GM23338 (cell line): ENCODE measurements at regions not wholly inside any gene's neighbourhood (a gene's known extent, or its start where the extent isn't known, plus 50 kb on each side); places are given as distances from the start of the nearest gene placed in this dataset.
A peak's percentile ranks its signal among the peaks of the same experiment; 100 is the strongest.

ENCODE experiments used
- ATAC-seq: fragments of 200-7000 bp; cut with Tn5 transposase; 3 replicates; pipeline ENCODE4 v1.9.1; 2020
- DNase-seq: peaks from one replicate; pipeline ENCODE4 v3.0.0-alpha.2; 2015; ENCODE audit warnings: low spot score
- H2AFZ ChIP-seq: fragments of 200-600 bp; sonication (generic); 2 replicates; pipeline ENCODE4 v1.8.0; 2016; ENCODE audit warnings: antibody characterized with exemption, mild to moderate bottlenecking, moderate library complexity
- H3F3A ChIP-seq: fragments of 200-600 bp; sonication (generic); replicated peaks from 2 replicates; pipeline ENCODE4 v1.8.0; 2017; ENCODE audit warnings: antibody characterized with exemption, mixed run types, low read depth
- H3K27ac ChIP-seq: fragments of 200-600 bp; sonication (generic); 2 replicates; pipeline ENCODE4 v1.6.1; 2016; ENCODE audit warnings: low read depth
- H3K27me3 ChIP-seq: fragments of 200-600 bp; sonication (generic); 2 replicates; pipeline ENCODE4 v1.8.0; 2016; ENCODE audit warnings: mild to moderate bottlenecking, mixed run types, moderate library complexity; ENCODE audit not compliant: insufficient read depth
- H3K36me3 ChIP-seq: fragments of 200-600 bp; sonication (generic); 2 replicates; pipeline ENCODE4 v1.8.0; 2016; ENCODE audit warnings: mild to moderate bottlenecking; ENCODE audit not compliant: insufficient read depth
- H3K4me1 ChIP-seq: fragments of 200-600 bp; sonication (generic); 2 replicates; pipeline ENCODE4 v1.8.0; 2016; ENCODE audit warnings: mild to moderate bottlenecking, moderate library complexity; ENCODE audit not compliant: insufficient read depth
- H3K4me2 ChIP-seq: fragments of 200-600 bp; sonication (generic); 2 replicates; pipeline ENCODE4 v1.7.1; 2017; ENCODE audit warnings: mixed run types
- H3K4me3 ChIP-seq: fragments of 200-600 bp; sonication (generic); 2 replicates; pipeline ENCODE4 v1.6.1; 2016; ENCODE audit warnings: mixed run types
- H3K79me2 ChIP-seq: fragments of 200-600 bp; sonication (generic); replicated peaks from 2 replicates; pipeline ENCODE4 v1.8.0; 2017; ENCODE audit warnings: mild to moderate bottlenecking; ENCODE audit not compliant: insufficient read depth
- H3K9me2 ChIP-seq: fragments of 200-600 bp; sonication (generic); 2 replicates; pipeline ENCODE4 v1.8.0; 2017; ENCODE audit not compliant: insufficient read depth
- H4K20me1 ChIP-seq: fragments of 200-600 bp; sonication (generic); replicated peaks from 2 replicates; pipeline ENCODE4 v1.8.0; 2017; ENCODE audit warnings: mild to moderate bottlenecking; ENCODE audit not compliant: insufficient read depth
- H3K27ac Mint-ChIP-seq: 2 replicates; pipeline ENCODE4 v1.8.0; 2020; ENCODE audit warnings: inconsistent platforms, mild to moderate bottlenecking, moderate library complexity, mixed read lengths
- H3K27me3 Mint-ChIP-seq: 3 replicates; pipeline ENCODE4 v1.8.0; 2022; ENCODE audit warnings: low read depth, mild to moderate bottlenecking, moderate library complexity, mixed read lengths, inconsistent platforms; ENCODE audit not compliant: insufficient read depth, poor library complexity
- H3K36me3 Mint-ChIP-seq: 3 replicates; pipeline ENCODE4 v1.8.0; 2021; ENCODE audit warnings: low read depth, mild to moderate bottlenecking, inconsistent platforms, moderate library complexity, mixed read lengths
- H3K4me1 Mint-ChIP-seq: 3 replicates; pipeline ENCODE4 v1.8.0; 2020; ENCODE audit warnings: mild to moderate bottlenecking, inconsistent platforms, mixed read lengths
- H3K4me3 Mint-ChIP-seq: 3 replicates; pipeline ENCODE4 v1.8.0; 2021; ENCODE audit warnings: moderate library complexity, mild to moderate bottlenecking, inconsistent platforms, mixed read lengths
- H3K9me3 Mint-ChIP-seq: 3 replicates; pipeline ENCODE4 v1.8.0; 2020; ENCODE audit warnings: moderate library complexity, mild to moderate bottlenecking, inconsistent platforms, mixed read lengths
- CREB1 ChIP-seq: fragments of 250-450 bp; sonication (Bioruptor Pico); IDR thresholded peaks from 2 replicates; pipeline ENCODE4 v1.5.0; 2020; ENCODE audit warnings: low read depth, mild to moderate bottlenecking, moderate library complexity
- EZH2 ChIP-seq: fragments of 200-600 bp; sonication (generic); IDR thresholded peaks from one replicate; pipeline ENCODE4 v1.8.0; 2017; ENCODE audit warnings: antibody characterized with exemption, mild to moderate bottlenecking, low read depth; ENCODE audit not compliant: unreplicated experiment
- EZH2phosphoT487 ChIP-seq: fragments of 200-600 bp; sonication (generic); IDR thresholded peaks from one replicate; pipeline ENCODE4 v1.8.1; 2018; ENCODE audit warnings: antibody characterized with exemption; ENCODE audit not compliant: unreplicated experiment
- JUNB ChIP-seq: IDR thresholded peaks from one replicate; pipeline ENCODE4 v1.6.1; 2016; ENCODE audit warnings: antibody characterized with exemption; ENCODE audit not compliant: unreplicated experiment
- NANOG ChIP-seq: IDR thresholded peaks from 2 replicates; pipeline ENCODE4 v1.6.1; 2016; ENCODE audit warnings: antibody characterized with exemption, borderline replicate concordance
- POLR2AphosphoS5 ChIP-seq: IDR thresholded peaks from 2 replicates; pipeline ENCODE4 v1.6.1; 2016; ENCODE audit warnings: antibody characterized with exemption, low read depth
- STAT1 ChIP-seq: IDR thresholded peaks from one replicate; pipeline ENCODE4 v1.6.1; 2016; ENCODE audit warnings: antibody characterized with exemption; ENCODE audit not compliant: unreplicated experiment
- ZNF114 ChIP-seq: fragments of 250-450 bp; sonication (Bioruptor Pico); IDR thresholded peaks from 2 replicates; pipeline ENCODE4 v1.5.0; 2020; ENCODE audit warnings: mild to moderate bottlenecking, moderate library complexity
- ZNF331 ChIP-seq: fragments of 250-450 bp; sonication (Bioruptor Pico); IDR thresholded peaks from 2 replicates; pipeline ENCODE4 v1.5.0; 2020; ENCODE audit warnings: low read depth, mild to moderate bottlenecking, moderate library complexity
- TF ChIP-seq, protein P1 (sequence below): fragments of 250-450 bp; sonication (Bioruptor Pico); IDR thresholded peaks from 2 replicates; pipeline ENCODE4 v1.5.0; 2020; ENCODE audit warnings: mild to moderate bottlenecking, moderate library complexity
- TF ChIP-seq, protein P2 (sequence below): IDR thresholded peaks from 2 replicates; pipeline ENCODE4 v1.6.1; 2016; ENCODE audit warnings: antibody characterized with exemption
- TF ChIP-seq, protein P3 (sequence below): IDR thresholded peaks from one replicate; pipeline ENCODE4 v1.6.1; 2018; ENCODE audit warnings: antibody characterized with exemption; ENCODE audit not compliant: unreplicated experiment
- TF ChIP-seq, protein P4 (sequence below), 2 experiments: fragments of 200-600 bp in 1 of 2; sonication (generic) in 1 of 2; conservative IDR thresholded peaks; 2 replicates each; pipeline versions ENCODE4 v1.5.1 to v1.6.1; 2016 to 2017; ENCODE audit warnings: antibody characterized with exemption in 2 of 2, low read depth in 2 of 2, mild to moderate bottlenecking in 2 of 2, moderate library complexity in 1 of 2

DNA sequence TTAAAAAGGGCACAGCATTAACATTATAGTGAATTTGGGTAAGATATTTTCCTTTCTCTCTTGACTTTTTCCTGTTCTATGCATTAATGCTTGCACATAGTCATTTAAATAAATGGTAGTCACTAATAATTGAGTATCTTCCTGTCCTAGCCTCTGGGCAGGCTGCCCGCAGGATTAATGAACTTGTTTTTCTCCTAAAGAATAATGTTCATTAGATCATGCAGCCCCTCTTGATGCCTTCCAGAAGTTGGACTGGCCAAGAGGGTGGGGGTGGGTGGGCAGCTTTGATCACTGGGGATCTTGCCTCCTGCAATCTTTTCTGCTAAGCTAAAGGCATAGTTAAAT is 514.5 kb upstream of the CDH2 start:
- Mint-ChIP-seq H3K36me3 (peaks cover 3% of the 10 kb centered on the region; the same call in 2 of the 3 replicates), H3K27ac (no peak overlapping the region), H3K27me3 (peaks cover 3% of the 10 kb centered on the region), H3K4me1 (peaks cover 33% of the 10 kb centered on the region), H3K4me3 (no peak overlapping the region), H3K9me3 (no peaks in the 10 kb centered on the region)
- peak overlapping the region; percentile 33 for H3K4me2 ChIP-seq
- no peaks in the 10 kb centered on the region for H3F3A ChIP-seq
- H3K27me3 ChIP-seq = no peaks in the 10 kb centered on the region
- DNase-seq = no peak
- H3K36me3 ChIP-seq = no peaks in the 10 kb centered on the region
- no peak for ATAC-seq
- H3K4me1 ChIP-seq = peaks cover 35% of the 10 kb centered on the region
- H3K27ac ChIP-seq = no peak overlapping the region
- TF ChIP-seq, protein P1, sequence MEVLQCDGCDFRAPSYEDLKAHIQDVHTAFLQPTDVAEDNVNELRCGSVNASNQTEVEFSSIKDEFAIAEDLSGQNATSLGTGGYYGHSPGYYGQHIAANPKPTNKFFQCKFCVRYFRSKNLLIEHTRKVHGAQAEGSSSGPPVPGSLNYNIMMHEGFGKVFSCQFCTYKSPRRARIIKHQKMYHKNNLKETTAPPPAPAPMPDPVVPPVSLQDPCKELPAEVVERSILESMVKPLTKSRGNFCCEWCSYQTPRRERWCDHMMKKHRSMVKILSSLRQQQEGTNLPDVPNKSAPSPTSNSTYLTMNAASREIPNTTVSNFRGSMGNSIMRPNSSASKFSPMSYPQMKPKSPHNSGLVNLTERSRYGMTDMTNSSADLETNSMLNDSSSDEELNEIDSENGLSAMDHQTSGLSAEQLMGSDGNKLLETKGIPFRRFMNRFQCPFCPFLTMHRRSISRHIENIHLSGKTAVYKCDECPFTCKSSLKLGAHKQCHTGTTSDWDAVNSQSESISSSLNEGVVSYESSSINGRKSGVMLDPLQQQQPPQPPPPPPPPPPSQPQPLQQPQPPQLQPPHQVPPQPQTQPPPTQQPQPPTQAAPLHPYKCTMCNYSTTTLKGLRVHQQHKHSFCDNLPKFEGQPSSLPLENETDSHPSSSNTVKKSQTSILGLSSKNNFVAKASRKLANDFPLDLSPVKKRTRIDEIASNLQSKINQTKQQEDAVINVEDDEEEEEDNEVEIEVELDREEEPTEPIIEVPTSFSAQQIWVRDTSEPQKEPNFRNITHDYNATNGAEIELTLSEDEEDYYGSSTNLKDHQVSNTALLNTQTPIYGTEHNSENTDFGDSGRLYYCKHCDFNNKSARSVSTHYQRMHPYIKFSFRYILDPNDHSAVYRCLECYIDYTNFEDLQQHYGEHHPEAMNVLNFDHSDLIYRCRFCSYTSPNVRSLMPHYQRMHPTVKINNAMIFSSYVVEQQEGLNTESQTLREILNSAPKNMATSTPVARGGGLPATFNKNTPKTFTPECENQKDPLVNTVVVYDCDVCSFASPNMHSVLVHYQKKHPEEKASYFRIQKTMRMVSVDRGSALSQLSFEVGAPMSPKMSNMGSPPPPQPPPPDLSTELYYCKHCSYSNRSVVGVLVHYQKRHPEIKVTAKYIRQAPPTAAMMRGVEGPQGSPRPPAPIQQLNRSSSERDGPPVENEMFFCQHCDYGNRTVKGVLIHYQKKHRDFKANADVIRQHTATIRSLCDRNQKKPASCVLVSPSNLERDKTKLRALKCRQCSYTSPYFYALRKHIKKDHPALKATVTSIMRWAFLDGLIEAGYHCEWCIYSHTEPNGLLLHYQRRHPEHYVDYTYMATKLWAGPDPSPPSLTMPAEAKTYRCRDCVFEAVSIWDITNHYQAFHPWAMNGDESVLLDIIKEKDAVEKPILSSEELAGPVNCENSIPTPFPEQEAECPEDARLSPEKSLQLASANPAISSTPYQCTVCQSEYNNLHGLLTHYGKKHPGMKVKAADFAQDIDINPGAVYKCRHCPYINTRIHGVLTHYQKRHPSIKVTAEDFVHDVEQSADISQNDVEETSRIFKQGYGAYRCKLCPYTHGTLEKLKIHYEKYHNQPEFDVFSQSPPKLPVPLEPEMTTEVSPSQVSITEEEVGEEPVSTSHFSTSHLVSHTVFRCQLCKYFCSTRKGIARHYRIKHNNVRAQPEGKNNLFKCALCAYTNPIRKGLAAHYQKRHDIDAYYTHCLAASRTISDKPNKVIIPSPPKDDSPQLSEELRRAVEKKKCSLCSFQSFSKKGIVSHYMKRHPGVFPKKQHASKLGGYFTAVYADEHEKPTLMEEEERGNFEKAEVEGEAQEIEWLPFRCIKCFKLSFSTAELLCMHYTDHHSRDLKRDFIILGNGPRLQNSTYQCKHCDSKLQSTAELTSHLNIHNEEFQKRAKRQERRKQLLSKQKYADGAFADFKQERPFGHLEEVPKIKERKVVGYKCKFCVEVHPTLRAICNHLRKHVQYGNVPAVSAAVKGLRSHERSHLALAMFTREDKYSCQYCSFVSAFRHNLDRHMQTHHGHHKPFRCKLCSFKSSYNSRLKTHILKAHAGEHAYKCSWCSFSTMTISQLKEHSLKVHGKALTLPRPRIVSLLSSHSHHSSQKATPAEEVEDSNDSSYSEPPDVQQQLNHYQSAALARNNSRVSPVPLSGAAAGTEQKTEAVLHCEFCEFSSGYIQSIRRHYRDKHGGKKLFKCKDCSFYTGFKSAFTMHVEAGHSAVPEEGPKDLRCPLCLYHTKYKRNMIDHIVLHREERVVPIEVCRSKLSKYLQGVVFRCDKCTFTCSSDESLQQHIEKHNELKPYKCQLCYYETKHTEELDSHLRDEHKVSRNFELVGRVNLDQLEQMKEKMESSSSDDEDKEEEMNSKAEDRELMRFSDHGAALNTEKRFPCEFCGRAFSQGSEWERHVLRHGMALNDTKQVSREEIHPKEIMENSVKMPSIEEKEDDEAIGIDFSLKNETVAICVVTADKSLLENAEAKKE = no peak
- TF ChIP-seq NANOG (no peak), ZNF331 (no peak), EZH2phosphoT487 (no peak), POLR2AphosphoS5 (no peak), JUNB (no peak), EZH2 (no peak), ZNF114 (CRISPR knock-in tag) (no peak), STAT1 (no peak), CREB1 (no peak)
- TF ChIP-seq, protein P2, sequence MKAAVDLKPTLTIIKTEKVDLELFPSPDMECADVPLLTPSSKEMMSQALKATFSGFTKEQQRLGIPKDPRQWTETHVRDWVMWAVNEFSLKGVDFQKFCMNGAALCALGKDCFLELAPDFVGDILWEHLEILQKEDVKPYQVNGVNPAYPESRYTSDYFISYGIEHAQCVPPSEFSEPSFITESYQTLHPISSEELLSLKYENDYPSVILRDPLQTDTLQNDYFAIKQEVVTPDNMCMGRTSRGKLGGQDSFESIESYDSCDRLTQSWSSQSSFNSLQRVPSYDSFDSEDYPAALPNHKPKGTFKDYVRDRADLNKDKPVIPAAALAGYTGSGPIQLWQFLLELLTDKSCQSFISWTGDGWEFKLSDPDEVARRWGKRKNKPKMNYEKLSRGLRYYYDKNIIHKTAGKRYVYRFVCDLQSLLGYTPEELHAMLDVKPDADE = no peak
- TF ChIP-seq, protein P3, sequence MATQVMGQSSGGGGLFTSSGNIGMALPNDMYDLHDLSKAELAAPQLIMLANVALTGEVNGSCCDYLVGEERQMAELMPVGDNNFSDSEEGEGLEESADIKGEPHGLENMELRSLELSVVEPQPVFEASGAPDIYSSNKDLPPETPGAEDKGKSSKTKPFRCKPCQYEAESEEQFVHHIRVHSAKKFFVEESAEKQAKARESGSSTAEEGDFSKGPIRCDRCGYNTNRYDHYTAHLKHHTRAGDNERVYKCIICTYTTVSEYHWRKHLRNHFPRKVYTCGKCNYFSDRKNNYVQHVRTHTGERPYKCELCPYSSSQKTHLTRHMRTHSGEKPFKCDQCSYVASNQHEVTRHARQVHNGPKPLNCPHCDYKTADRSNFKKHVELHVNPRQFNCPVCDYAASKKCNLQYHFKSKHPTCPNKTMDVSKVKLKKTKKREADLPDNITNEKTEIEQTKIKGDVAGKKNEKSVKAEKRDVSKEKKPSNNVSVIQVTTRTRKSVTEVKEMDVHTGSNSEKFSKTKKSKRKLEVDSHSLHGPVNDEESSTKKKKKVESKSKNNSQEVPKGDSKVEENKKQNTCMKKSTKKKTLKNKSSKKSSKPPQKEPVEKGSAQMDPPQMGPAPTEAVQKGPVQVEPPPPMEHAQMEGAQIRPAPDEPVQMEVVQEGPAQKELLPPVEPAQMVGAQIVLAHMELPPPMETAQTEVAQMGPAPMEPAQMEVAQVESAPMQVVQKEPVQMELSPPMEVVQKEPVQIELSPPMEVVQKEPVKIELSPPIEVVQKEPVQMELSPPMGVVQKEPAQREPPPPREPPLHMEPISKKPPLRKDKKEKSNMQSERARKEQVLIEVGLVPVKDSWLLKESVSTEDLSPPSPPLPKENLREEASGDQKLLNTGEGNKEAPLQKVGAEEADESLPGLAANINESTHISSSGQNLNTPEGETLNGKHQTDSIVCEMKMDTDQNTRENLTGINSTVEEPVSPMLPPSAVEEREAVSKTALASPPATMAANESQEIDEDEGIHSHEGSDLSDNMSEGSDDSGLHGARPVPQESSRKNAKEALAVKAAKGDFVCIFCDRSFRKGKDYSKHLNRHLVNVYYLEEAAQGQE = no peak
- TF ChIP-seq, protein P4, sequence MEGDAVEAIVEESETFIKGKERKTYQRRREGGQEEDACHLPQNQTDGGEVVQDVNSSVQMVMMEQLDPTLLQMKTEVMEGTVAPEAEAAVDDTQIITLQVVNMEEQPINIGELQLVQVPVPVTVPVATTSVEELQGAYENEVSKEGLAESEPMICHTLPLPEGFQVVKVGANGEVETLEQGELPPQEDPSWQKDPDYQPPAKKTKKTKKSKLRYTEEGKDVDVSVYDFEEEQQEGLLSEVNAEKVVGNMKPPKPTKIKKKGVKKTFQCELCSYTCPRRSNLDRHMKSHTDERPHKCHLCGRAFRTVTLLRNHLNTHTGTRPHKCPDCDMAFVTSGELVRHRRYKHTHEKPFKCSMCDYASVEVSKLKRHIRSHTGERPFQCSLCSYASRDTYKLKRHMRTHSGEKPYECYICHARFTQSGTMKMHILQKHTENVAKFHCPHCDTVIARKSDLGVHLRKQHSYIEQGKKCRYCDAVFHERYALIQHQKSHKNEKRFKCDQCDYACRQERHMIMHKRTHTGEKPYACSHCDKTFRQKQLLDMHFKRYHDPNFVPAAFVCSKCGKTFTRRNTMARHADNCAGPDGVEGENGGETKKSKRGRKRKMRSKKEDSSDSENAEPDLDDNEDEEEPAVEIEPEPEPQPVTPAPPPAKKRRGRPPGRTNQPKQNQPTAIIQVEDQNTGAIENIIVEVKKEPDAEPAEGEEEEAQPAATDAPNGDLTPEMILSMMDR (conservative IDR thresholded peaks at IDR 0.05; ENCODE audit: low read depth in 2 of 2) = no peak
- H3K4me3 ChIP-seq = no peak overlapping the region
- no peak overlapping the region for H2AFZ ChIP-seq
- H4K20me1 ChIP-seq = no peaks in the 10 kb centered on the region
- peaks cover 9% of the 10 kb centered on the region; the same call in 1 of the 2 replicates for H3K9me2 ChIP-seq
- H3K79me2 ChIP-seq = no peaks in the 10 kb centered on the region
